Panc1 (cell line): ENCODE measurements at regions not wholly inside any gene's neighbourhood (a gene's known extent, or its start where the extent isn't known, plus 50 kb on each side); places are given as distances from the start of the nearest gene placed in this dataset.
"Not testable (repeated sequence)": the region's sequence is repeated elsewhere in the genome, so short reads cannot be mapped to it uniquely, and the experiment has no call there.

Experiments used
- ATAC-seq: fragments of 200-7000 bp; cut with Tn5 transposase; 2 replicates; pipeline ENCODE4 v1.9.1; 2020; ENCODE audit warnings: mild to moderate bottlenecking, moderate library complexity
- BruUV-seq: library from RNA; stranded (reverse); fragments of 400-500 nt; replicated peaks from 2 replicates; lab custom pipeline; 2021; lab: Mats Ljungman, UMichigan
- CTCF ChIA-PET: fragments of 300-600 bp; sonication (Branson Sonifier 250); formaldehyde crosslinking; loops from one replicate; lab custom pipeline; 2022; ENCODE audit warnings: antibody characterized with exemption; lab: Charles Lee
- POLR2A ChIA-PET: fragments of 300-600 bp; sonication (Branson Sonifier 250); formaldehyde crosslinking; loops from one replicate; lab custom pipeline; 2022; ENCODE audit warnings: antibody characterized with exemption; lab: Charles Lee
- DNase-seq: peaks from one replicate; pipeline ENCODE4 v3.0.0-alpha.2; 2010; ENCODE audit warnings: low read depth, low spot score
- H3K27ac ChIP-seq: 2 replicates; pipeline ENCODE4 v1.5.1; 2011; ENCODE audit warnings: mild to moderate bottlenecking, low read length, inconsistent platforms
- H3K27me3 ChIP-seq: fragments of 200-500 bp; sonication (Bioruptor generic); 2 replicates; pipeline ENCODE4 v1.6.0; 2014; ENCODE audit warnings: low read length, inconsistent platforms; ENCODE audit not compliant: control insufficient read depth, insufficient read depth
- H3K36me3 ChIP-seq: fragments of 200-500 bp; sonication (Bioruptor generic); 2 replicates; pipeline ENCODE4 v1.5.1; 2014; ENCODE audit warnings: inconsistent platforms, mild to moderate bottlenecking, low read length, moderate library complexity; ENCODE audit not compliant: control insufficient read depth, insufficient read depth
- H3K4me1 ChIP-seq: 2 replicates; pipeline ENCODE4 v1.5.1; 2011; ENCODE audit warnings: inconsistent platforms, mild to moderate bottlenecking, low read length, moderate library complexity; ENCODE audit not compliant: control insufficient read depth, insufficient read depth
- H3K4me3 ChIP-seq, 2 experiments: 2 replicates each; pipeline ENCODE4 v1.5.1; 2011 to 2012; ENCODE audit warnings: low read depth in 2 of 2, low read length in 2 of 2, mild to moderate bottlenecking in 2 of 2, inconsistent platforms in 1 of 2, moderate library complexity in 1 of 2
- H3K9me3 ChIP-seq: fragments of 200-500 bp; sonication (Bioruptor generic); 2 replicates; pipeline ENCODE4 v1.5.1; 2014; ENCODE audit warnings: low read depth, mild to moderate bottlenecking, inconsistent platforms, low read length, moderate library complexity; ENCODE audit not compliant: control insufficient read depth, insufficient read depth
- POLR2AphosphoS5 ChIP-seq: IDR thresholded peaks from 2 replicates; pipeline ENCODE4 v1.6.1; 2012; ENCODE audit warnings: mild to moderate bottlenecking, low read depth, low read length, moderate library complexity
- SIN3A ChIP-seq: IDR thresholded peaks from 2 replicates; pipeline ENCODE4 v1.6.1; 2012; ENCODE audit warnings: low read depth, mild to moderate bottlenecking, low read length, moderate library complexity, borderline replicate concordance; ENCODE audit not compliant: insufficient read depth
- TCF7L2 ChIP-seq: IDR thresholded peaks from 2 replicates; pipeline ENCODE4 v1.6.1; 2011; ENCODE audit warnings: mild to moderate bottlenecking, low read depth, low read length, inconsistent platforms
- in situ Hi-C: cut with HindIII; loops from 2 replicates; pipeline ENCODE4 v1.10.0; 2016; ENCODE audit warnings: low sequenced_read_pairs, low pct_unique_long_range_greater_than_20kb
- intact Hi-C: fragments of 100-400 bp; cut with micrococcal nuclease; formaldehyde crosslinking; loops from one replicate; pipeline ENCODE4 v1.10.0; 2022; ENCODE audit not compliant: unreplicated experiment
- TF ChIP-seq, protein P1 (sequence below): fragments of 450-650 bp; IDR thresholded peaks from 2 replicates; pipeline ENCODE4 v1.5.1; 2017; ENCODE audit warnings: mild to moderate bottlenecking
- TF ChIP-seq, protein P2 (sequence below), 2 experiments: IDR thresholded peaks; 2 replicates each; pipeline ENCODE4 v1.6.1; 2011 to 2012; ENCODE audit warnings: low read depth in 2 of 2, control low read depth in 1 of 2, low read length in 1 of 2, mild to moderate bottlenecking in 1 of 2, moderate library complexity in 1 of 2; ENCODE audit not compliant: insufficient read depth in 1 of 2

DNA sequence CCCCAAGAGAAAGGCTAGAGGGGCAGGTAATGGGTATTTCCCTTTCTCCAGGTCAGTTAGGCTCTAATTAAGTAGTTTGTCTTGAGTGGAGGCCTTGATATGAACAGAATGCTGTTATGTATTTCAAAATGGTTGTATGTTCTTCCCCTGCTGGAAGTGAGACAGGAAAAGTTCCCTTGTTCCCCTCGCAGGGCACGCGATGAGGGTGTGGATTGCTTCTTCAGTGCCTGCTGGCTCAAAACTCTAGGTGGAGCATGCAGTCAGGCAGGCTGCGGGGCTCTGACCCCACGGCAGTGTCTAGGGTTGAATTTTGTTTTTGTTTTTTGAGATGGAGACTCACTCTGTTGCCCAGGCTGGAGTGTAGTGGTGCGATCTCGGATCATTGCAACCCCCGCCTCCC is 110.4 kb upstream of the XIST start:
- Histone ChIP-seq H3K4me1 (no peaks in the 10 kb centered on the region), H3K36me3 (no peaks in the 10 kb centered on the region), H3K27ac (no peak overlapping the region), H3K27me3 (no peaks in the 10 kb centered on the region), H3K4me3 (no peak overlapping the region), H3K9me3 (no peaks in the 10 kb centered on the region)
- ChIA-PET CTCF (no interaction called here), POLR2A (no interaction called here)
- DNase-seq (no peak), ATAC-seq (no peak)
- TF ChIP-seq SIN3A (no peak), TCF7L2 (no peak), POLR2AphosphoS5 (no peak)
- TF ChIP-seq, protein P1, sequence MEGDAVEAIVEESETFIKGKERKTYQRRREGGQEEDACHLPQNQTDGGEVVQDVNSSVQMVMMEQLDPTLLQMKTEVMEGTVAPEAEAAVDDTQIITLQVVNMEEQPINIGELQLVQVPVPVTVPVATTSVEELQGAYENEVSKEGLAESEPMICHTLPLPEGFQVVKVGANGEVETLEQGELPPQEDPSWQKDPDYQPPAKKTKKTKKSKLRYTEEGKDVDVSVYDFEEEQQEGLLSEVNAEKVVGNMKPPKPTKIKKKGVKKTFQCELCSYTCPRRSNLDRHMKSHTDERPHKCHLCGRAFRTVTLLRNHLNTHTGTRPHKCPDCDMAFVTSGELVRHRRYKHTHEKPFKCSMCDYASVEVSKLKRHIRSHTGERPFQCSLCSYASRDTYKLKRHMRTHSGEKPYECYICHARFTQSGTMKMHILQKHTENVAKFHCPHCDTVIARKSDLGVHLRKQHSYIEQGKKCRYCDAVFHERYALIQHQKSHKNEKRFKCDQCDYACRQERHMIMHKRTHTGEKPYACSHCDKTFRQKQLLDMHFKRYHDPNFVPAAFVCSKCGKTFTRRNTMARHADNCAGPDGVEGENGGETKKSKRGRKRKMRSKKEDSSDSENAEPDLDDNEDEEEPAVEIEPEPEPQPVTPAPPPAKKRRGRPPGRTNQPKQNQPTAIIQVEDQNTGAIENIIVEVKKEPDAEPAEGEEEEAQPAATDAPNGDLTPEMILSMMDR = no peak
- TF ChIP-seq, protein P2, sequence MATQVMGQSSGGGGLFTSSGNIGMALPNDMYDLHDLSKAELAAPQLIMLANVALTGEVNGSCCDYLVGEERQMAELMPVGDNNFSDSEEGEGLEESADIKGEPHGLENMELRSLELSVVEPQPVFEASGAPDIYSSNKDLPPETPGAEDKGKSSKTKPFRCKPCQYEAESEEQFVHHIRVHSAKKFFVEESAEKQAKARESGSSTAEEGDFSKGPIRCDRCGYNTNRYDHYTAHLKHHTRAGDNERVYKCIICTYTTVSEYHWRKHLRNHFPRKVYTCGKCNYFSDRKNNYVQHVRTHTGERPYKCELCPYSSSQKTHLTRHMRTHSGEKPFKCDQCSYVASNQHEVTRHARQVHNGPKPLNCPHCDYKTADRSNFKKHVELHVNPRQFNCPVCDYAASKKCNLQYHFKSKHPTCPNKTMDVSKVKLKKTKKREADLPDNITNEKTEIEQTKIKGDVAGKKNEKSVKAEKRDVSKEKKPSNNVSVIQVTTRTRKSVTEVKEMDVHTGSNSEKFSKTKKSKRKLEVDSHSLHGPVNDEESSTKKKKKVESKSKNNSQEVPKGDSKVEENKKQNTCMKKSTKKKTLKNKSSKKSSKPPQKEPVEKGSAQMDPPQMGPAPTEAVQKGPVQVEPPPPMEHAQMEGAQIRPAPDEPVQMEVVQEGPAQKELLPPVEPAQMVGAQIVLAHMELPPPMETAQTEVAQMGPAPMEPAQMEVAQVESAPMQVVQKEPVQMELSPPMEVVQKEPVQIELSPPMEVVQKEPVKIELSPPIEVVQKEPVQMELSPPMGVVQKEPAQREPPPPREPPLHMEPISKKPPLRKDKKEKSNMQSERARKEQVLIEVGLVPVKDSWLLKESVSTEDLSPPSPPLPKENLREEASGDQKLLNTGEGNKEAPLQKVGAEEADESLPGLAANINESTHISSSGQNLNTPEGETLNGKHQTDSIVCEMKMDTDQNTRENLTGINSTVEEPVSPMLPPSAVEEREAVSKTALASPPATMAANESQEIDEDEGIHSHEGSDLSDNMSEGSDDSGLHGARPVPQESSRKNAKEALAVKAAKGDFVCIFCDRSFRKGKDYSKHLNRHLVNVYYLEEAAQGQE (IDR thresholded peaks at IDR 0.05; ENCODE audit: insufficient read depth in 1 of 2, low read depth in 2 of 2, low read length in 1 of 2) = no peak
- no TSS peak for BruUV-seq
- in situ Hi-C loops = no loop called here
- intact Hi-C loops = no loop called here

DNA sequence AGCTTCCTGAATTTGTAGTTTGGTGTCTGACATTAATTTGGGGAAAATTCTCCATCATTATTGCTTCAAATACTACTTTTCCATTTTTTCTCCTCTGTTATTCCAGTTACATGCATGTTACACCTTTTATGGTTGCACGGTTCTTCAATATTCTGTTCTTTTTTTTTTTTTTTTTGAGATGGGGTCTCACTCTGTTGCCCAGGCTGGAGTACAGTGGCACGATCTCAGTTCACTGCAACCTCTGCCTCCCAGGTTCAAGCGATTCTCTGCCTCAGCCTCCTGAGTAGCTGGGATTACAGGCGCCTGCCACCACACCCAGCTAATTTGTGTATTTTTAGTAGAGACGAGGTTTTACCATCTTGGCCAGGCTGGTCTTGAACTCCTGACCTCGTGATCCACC is 109.4 kb upstream of the XIST start:
- ATAC-seq, intact Hi-C loops, POLR2A ChIA-PET, BruUV-seq, H3K36me3 ChIP-seq, H3K4me1 ChIP-seq, DNase-seq, in situ Hi-C loops, CTCF ChIA-PET, H3K9me3 ChIP-seq, H3K4me3 ChIP-seq, H3K27ac ChIP-seq, H3K27me3 ChIP-seq: not testable (repeated sequence)

DNA sequence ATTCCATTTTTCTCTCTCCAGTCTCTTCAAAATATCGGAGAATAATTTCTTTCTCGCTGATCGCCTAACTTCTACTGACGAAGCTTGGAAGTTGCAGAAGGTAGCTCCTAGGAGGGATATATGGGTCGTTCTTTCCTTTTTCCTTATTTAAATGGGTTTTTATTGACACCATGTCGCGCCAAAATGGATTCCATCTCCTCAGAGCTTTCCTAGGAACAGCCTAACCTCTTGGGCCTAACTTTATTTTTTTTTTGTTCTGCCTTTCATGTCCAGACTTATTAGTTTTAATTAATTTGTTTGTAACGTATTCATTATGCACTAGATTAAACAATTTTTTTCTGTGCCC is 92.0 kb upstream of the XIST start:
- H3K36me3 ChIP-seq = peaks cover 8% of the 10 kb centered on the region
- no peaks in the 10 kb centered on the region for H3K9me3 ChIP-seq
- ChIA-PET CTCF (no interaction called here), POLR2A (interaction anchor here (0.6 kb wide), 1 partner anchor 513 kb away, joined by 5 read pairs; no protein-coding TSS in a partner anchor)
- peaks cover 5% of the 10 kb centered on the region; the same call in 1 of the 2 replicates for H3K4me1 ChIP-seq
- H3K27ac ChIP-seq = peak overlapping the region; percentile 99
- in situ Hi-C loops = no loop called here
- no TSS peak for BruUV-seq
- intact Hi-C loops = no loop called here
- H3K27me3 ChIP-seq = no peaks in the 10 kb centered on the region
- DNase-seq = no peak
- peak overlapping the region; percentile 93 to 96 for H3K4me3 ChIP-seq
- TF ChIP-seq, protein P2 (IDR thresholded peaks at IDR 0.05; ENCODE audit: insufficient read depth in 1 of 2, low read depth in 2 of 2, low read length in 1 of 2) = no peak
- TF ChIP-seq TCF7L2 (no peak), SIN3A (no peak), POLR2AphosphoS5 (no peak)
- TF ChIP-seq, protein P1 = no peak
- ATAC-seq = peak; percentile 34; the same call in 1 of the 2 replicates
